Ascending aorta (tissue), 2 donors: ENCODE measurements at regions not wholly inside any gene's neighbourhood (a gene's known extent, or its start where the extent isn't known, plus 50 kb on each side); places are given as distances from the start of the nearest gene placed in this dataset.

Experiments
- DNase-seq, 2 donors: peaks; one replicate each; pipeline ENCODE4 v3.0.0-alpha.2; 2019; ENCODE audit warnings: low spot score in 2 of 2
- H3K27ac ChIP-seq, 2 donors: fragments of 200-600 bp; sonication (generic); one replicate each; pipeline ENCODE4 v1.5.1; 2016 to 2017; ENCODE audit warnings: mild to moderate bottlenecking in 1 of 2
- H3K27me3 ChIP-seq: fragments of 200-600 bp; sonication (generic); one replicate; pipeline ENCODE4 v1.5.1; 2017
- H3K36me3 ChIP-seq, 2 donors: fragments of 200-600 bp; sonication (generic); one replicate each; pipeline ENCODE4 v1.5.1; 2016
- H3K4me1 ChIP-seq, 2 donors: fragments of 200-600 bp; sonication (generic); one replicate each; pipeline ENCODE4 v1.5.1; 2016 to 2017; ENCODE audit warnings: mild to moderate bottlenecking in 1 of 2
- H3K4me3 ChIP-seq, 2 donors: fragments of 200-600 bp; sonication (generic); one replicate each; pipeline ENCODE4 v1.5.1; 2016 to 2017; ENCODE audit warnings: mild to moderate bottlenecking in 1 of 2
- H3K9me3 ChIP-seq, 2 donors: fragments of 200-600 bp; sonication (generic); one replicate each; pipeline ENCODE4 v1.5.1; 2016
- intact Hi-C: fragments of 100-400 bp; cut with DNase I; formaldehyde crosslinking; loops from one replicate; pipeline ENCODE4 v1.15.1; 2023
- TF ChIP-seq, protein P1 (sequence below), 3 experiments: fragments of 200-600 bp in 2 of 3; fragments of 450-650 bp in 1 of 3; sonication (generic) in 2 of 3; IDR thresholded peaks; one replicate each; pipeline ENCODE4 v1.5.1; 2016 to 2019; ENCODE audit warnings: antibody characterized with exemption in 3 of 3, mild to moderate bottlenecking in 1 of 3, moderate library complexity in 1 of 3

DNA sequence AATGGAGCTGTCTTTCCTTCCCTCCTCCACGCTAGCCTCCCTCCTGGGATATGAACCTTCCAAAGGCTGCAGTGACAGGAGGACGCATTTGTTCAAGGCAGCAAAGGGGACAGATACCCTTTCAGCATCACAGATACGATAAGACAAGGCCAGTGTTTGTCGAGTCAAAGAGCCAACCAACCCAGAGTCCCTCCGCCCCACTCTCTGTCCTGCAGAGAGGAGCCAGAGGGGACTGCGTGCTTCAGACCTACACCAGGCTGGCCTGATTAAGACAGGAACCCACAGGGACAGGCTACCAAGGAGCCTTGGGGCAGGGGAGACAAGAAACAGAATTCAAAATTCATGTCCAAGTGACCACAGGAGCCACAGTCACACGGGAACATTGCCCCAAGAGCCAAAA, 72.6 kb upstream of the CDH5 start:
- no peak for DNase-seq
- TF ChIP-seq, protein P1, sequence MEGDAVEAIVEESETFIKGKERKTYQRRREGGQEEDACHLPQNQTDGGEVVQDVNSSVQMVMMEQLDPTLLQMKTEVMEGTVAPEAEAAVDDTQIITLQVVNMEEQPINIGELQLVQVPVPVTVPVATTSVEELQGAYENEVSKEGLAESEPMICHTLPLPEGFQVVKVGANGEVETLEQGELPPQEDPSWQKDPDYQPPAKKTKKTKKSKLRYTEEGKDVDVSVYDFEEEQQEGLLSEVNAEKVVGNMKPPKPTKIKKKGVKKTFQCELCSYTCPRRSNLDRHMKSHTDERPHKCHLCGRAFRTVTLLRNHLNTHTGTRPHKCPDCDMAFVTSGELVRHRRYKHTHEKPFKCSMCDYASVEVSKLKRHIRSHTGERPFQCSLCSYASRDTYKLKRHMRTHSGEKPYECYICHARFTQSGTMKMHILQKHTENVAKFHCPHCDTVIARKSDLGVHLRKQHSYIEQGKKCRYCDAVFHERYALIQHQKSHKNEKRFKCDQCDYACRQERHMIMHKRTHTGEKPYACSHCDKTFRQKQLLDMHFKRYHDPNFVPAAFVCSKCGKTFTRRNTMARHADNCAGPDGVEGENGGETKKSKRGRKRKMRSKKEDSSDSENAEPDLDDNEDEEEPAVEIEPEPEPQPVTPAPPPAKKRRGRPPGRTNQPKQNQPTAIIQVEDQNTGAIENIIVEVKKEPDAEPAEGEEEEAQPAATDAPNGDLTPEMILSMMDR (IDR thresholded peaks at IDR 0.05): no peak

DNA sequence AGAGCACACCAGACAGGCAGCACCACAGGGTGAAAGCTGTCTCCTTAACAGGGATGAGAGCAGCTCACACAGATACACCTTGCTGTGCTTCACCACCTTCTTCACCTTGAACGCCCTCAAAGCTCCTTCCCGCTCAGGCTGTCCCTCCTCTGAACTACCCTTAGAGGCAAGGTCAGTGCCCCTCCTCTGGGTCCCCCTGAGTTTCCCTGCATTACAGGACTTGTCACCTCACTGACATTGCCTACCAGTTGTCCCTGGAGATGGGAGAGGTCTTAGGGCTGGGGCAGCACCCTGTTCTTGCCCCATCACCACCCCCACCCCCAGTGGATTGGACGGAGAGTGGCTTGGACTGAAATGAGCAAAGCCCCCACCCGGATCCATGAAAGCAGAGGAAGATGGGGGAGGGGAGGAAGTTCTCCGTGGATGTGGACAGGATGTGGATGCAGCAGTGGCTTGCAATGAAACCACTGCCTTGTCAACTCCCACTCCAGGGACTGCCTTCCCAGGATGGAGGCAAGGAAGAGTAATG, 73.2 kb upstream of the CDH5 start:
- Histone ChIP-seq H3K4me3 (no peak overlapping the region), H3K36me3 (no peaks in the 10 kb centered on the region), H3K27me3 (no peaks in the 10 kb centered on the region), H3K27ac (no peak overlapping the region), H3K9me3 (no peaks in the 10 kb centered on the region), H3K4me1 (no peaks in the 10 kb centered on the region)
- intact Hi-C loops: no loop called here
- TF ChIP-seq, protein P1 (IDR thresholded peaks at IDR 0.05): no peak
- no peak for DNase-seq

More for the DNA sequence above, 72.6 kb upstream of the CDH5 start:
- Histone ChIP-seq H3K36me3 (no peaks in the 10 kb centered on the region), H3K27me3 (no peaks in the 10 kb centered on the region), H3K9me3 (no peaks in the 10 kb centered on the region), H3K4me3 (no peak overlapping the region), H3K4me1 (no peaks in the 10 kb centered on the region), H3K27ac (no peak overlapping the region)
- intact Hi-C loops: no loop called here

DNA sequence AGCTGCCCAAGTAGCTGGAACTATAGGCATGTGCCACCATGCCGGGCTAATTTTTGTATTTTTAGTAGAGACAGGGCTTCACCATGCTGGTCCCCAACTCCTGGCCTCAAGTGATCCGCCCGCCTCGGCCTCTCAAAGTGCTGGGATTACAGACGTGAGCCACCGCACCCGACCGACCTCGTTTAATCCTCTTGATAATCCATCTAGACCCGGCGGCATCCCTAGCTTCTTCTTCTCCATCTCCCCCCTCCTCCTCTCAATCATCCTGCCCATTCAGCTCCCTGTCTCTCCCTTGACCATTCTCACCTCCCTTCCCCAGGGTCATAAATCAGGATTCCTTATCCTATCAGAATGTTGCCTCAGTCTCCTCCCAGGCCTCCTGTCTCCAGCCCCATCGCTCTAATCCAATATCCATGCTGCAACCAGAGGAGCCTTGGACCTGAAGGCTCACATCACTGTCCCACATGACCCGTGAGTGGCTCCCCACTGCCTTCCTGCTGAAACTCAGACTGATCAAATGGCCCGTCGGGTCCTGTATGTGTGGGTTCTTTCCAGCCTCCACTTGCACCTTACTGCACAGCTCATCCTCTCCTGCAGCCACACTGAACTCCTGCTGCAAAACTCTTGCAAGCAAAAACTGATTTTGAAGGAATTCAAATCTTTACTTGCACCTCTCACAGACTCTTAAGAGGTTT, 74.1 kb upstream of the CDH5 start:
- intact Hi-C loops: no loop called here
- DNase-seq: no peak
- Histone ChIP-seq H3K27me3 (no peaks in the 10 kb centered on the region), H3K9me3 (no peaks in the 10 kb centered on the region), H3K4me1 (no peaks in the 10 kb centered on the region), H3K36me3 (no peaks in the 10 kb centered on the region), H3K27ac (no peak overlapping the region), H3K4me3 (no peak overlapping the region)
- TF ChIP-seq, protein P1 (IDR thresholded peaks at IDR 0.05): no peak

DNA sequence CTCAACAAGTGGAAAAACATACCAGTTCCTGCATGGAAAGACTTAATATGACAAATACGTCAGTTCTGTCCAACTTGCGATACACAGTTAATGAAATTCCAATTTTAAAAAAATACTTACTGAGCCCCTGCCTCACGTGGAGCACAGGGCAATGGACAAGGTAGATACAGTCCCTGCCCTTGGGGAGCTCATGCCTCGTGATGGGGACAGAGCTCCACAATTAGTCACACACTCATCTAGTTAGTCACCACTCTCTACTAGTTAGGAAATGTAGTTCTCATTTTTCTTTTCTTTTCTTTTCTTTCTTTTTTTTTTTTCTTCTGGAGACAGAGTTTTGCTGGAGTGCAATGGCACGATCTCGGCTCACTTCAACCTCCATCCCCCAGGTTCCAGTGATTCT, 74.7 kb upstream of the CDH5 start:
- intact Hi-C loops: no loop called here
- Histone ChIP-seq H3K27ac (no peak overlapping the region), H3K27me3 (no peaks in the 10 kb centered on the region), H3K9me3 (no peaks in the 10 kb centered on the region), H3K4me1 (no peaks in the 10 kb centered on the region), H3K36me3 (no peaks in the 10 kb centered on the region), H3K4me3 (no peak overlapping the region)
- TF ChIP-seq, protein P1 (IDR thresholded peaks at IDR 0.05): no peak
- DNase-seq: no peak

DNA sequence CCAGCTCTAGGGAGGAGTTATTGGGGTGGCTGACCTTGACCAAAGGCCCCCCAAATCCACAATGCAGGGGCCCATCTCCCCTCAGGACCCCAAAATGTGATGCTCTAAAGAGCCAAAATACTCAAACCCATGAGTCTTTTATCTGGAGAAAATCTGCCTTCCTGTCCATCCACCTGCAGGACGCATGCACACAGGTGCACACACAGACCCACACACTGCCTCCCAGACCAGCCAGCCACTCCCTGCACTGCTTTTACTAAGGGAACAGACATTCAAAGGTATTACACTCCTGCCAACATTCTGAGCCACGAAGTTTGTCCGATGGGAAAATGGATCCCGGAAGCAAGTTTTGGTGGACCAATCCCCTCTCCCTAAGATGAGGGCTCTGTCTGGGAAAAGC, 76.1 kb upstream of the CDH5 start:
- no peaks in the 10 kb centered on the region for H3K9me3 ChIP-seq
- no peak overlapping the region for H3K27ac ChIP-seq
- no peaks in the 10 kb centered on the region for H3K36me3 ChIP-seq
- no peak for DNase-seq
- intact Hi-C loops: no loop called here
- H3K4me1 ChIP-seq: no peaks in the 10 kb centered on the region
- no peak overlapping the region for H3K4me3 ChIP-seq
- TF ChIP-seq, protein P1 (IDR thresholded peaks at IDR 0.05): no peak
- H3K27me3 ChIP-seq: no peaks in the 10 kb centered on the region
